Islet precursor cell (in vitro differentiated cells): ENCODE measurements at regions not wholly inside any gene's neighbourhood (a gene's known extent, or its start where the extent isn't known, plus 50 kb on each side); places are given as distances from the start of the nearest gene placed in this dataset.
A peak's percentile ranks its signal among the peaks of the same experiment; 100 is the strongest.

ENCODE experiments used
- DNase-seq: peaks from one replicate; pipeline ENCODE4 v3.0.0-alpha.2; 2018

- DNase-seq: no peak
Observed at GRCh38 chr3:152959307-152959706, 124.4 kb downstream of the P2RY1 start.

- DNase-seq: no peak
Observed at GRCh38 chr3:152960684-152961083, 125.8 kb downstream of the P2RY1 start.

GRCh38 chr3:152961323-152961722, 126.4 kb downstream of the P2RY1 start:
- DNase-seq: no peak

DNA sequence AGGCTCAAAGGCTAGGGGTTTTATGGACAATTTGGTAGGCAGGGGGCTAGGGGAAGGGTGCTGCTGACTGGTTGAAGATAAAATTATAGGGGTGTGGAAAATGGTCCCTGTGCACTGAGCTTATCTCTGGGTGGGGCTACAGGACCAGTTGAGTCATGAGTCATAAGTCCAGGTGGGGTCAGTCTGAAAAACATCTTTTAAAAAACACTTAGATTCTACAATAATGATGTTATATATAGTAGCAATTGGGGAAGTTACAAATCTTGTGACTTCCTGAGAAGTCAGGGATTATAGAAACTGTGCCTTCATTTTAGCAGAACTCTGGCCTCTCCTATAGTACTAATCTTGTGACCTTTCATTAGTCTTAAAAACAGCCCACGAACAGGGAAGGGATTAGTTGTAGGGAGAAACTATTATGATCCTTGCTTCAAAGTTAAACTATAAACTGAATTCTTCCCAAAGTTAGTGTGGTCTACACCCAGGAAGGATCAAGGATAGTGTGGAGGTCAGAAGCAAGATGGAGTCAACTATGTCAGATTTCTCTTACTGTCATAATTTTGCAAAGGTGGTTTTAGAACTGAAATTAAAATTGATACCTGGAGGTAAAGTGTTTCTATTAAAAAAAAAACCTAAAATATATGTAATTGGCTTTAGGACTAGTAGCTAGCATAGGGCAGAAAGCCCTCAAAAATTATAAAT, 130.1 kb downstream of the P2RY1 start:
- no peak for DNase-seq

- DNase-seq: no peak
Observed at GRCh38 chr3:152968388-152969024, 133.6 kb downstream of the P2RY1 start.

- no peak for DNase-seq
Observed at GRCh38 chr3:152969557-152970300, 134.8 kb downstream of the P2RY1 start.

GRCh38 chr3:152970851-152971250, 135.9 kb downstream of the P2RY1 start:
- DNase-seq: no peak

- DNase-seq: no peak
Observed at GRCh38 chr3:152971880-152972279, 136.9 kb downstream of the P2RY1 start.

DNA sequence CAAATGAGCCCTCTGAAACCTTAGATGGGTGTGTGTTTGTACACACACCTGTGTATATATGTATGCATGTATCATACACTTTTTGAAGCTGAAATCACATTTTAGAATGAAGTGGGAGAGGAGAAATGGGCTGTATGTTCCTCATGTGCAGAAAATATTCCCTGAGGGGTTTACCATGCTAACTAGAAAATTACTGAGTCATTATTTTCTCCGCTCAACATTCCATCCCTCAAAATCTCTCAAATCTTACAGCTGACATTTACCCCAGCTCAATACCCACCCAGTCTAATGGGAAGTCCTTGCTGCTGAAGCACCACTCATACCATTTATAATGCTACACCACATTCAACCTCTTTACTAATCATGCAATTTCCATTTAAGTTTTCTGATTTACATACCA, 138.6 kb downstream of the P2RY1 start:
- no peak for DNase-seq

- no peak for DNase-seq
Observed at GRCh38 chr3:152976239-152976638, 141.3 kb downstream of the P2RY1 start.

DNA sequence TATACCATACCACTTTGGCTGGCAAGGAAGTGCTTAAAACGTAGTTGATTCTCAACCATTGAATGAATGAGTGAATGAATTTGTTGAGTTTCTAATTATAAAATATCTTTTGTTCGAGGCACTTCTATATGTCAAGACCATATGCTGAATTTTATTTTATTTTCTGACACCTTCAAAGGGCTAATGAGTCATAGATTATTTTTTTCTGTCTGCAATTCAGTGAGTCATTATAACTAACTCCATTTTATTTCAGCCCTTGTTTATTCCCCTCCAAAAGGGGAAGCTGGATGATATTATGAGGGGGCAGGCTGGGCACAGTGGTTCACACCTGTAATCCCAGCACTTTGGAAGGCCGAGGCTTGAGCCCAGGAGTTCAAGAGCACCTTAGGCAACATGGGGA, 142.4 kb downstream of the P2RY1 start:
- DNase-seq: no peak

- DNase-seq: no peak
Observed at GRCh38 chr3:152978152-152978551, 143.2 kb downstream of the P2RY1 start.

DNA sequence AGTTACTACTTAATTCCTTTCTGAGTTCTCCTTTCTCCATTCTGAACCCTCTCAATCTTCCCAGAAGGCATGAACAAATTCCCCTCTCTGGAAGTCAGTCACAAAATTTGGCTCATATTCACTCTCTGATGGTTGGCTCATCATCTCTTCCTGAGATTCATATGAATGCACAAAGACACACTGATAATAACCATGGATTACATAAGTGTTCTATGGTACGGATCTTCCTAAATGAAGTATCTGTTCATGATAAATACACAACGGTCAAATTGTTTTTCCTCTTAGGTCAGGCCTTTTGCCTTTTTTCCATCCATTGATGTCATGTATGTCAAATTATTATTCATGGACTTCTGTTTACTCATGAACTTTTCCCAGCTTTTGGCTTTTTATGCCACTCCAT, 162.6 kb downstream of the P2RY1 start:
- DNase-seq: no peak

DNA sequence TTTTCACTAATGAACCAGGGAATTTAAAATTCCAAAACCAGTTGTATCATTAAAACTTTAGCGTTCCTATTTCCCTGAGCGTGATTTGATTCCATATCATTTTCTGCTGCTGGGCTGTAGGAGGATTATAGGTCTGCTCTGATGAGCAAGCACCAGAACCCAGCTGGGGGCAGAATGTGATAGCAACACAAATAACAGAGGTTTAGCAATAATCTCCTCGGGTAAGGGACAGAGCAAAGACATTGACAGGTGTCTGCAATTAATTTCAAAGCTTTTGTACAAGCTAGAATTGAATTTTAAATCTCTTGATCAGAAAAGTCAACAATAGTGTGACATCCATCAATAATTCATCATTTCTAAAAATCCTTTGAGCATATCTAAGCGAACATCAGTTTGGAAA, 163.4 kb upstream of the RAP2B start:
- DNase-seq: no peak

GRCh38 chr3:153000325-153000724, 161.7 kb upstream of the RAP2B start:
- no peak for DNase-seq

DNA sequence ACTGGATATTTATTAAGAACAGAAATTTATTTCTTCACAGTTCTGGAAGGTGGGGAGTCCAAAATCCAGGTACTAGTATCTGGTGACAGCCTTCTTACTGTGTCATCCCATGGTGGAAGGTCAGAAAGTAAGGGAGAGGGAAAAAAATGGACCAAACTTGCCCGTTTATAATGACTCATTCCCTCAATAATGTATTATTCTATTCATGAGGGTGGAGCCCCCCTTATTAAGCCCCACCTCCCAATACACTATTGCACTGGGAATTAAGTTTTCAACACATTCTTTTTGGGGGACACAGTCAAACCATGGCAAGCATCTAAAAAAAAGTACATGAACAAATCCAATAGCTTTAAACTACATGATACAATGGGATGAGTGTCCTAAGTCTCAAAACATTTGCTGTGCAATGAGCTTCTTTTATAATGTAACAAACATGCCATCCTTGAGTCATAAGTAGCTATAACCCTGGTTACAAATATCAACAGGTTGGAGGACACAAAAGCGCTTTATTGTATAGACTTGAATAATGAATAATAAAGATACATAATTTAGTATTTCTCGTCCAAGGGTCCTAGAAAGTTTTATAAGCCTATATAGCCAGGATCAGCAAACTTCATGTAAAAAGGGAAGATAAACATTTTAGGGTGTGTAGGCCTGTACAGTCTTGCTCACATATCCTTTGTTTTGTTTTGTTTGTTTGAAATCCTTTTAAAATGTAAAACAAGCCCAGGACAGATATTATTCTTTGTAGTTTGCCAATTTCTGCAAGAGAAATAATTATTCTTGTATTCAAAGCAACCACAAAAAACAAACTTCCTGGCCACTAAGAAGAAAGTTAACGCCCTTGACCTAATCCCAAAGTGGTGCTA, 160.6 kb upstream of the RAP2B start:
- no peak for DNase-seq

DNA sequence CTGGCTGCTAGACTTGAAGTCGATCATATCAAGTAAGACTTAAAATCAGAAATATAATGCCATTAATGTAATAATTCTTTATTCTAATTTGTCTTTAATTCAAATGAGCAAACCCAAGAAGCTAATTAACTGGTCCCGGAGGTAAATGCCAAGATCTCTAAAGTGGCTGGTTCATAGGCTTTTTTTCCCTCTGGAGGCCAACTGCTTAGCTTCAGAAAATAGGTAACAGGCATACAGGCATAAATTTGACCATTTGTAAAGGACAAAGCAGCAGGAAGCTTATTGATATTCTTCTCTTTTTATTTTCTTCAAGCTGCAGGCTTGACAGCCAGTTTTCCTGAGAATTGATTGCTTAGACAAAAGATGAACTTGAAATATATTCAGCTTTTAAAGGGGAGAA, 158.6 kb upstream of the RAP2B start:
- DNase-seq: no peak

DNA sequence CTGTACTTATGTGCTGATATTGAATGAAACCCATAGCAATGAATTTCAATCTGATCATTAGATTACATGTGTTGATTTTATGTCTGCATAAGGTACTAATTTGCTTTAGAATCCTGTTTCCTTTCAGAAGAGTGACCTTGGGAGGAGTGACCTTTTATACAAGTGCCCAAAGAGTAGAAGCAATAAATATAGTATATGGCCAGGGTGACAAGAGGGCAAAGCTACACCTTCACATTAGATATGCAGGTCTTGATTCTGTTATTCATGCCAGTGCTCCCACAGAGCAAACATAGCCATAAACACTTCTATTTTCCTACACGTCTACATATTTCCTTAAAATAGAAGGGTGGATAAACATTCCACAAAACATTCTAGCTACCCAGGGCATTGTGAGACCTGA, 158.2 kb upstream of the RAP2B start:
- DNase-seq: no peak

DNA sequence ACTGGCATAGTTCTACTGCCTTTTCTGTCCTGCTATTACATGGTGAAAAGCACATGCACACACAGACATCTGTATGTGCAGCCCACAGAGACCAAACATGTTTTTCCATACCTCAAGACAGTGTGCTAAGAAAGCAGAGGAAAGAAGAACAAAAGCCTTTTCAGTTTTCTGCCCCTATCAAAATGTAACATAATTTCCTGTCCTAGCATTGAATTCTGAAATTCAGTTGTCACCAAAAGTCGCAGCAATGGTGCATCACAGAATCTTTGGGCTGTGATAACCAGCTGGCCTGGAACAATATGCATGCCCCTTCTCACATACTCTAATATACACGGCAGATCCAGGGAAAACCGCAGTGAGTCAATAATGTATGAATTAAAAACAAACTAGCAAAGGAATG, 153.8 kb upstream of the RAP2B start:
- DNase-seq: no peak

GRCh38 chr3:153023896-153024295, 138.1 kb upstream of the RAP2B start:
- no peak for DNase-seq

GRCh38 chr3:153026026-153026425, 136.0 kb upstream of the RAP2B start:
- DNase-seq: no peak

DNA sequence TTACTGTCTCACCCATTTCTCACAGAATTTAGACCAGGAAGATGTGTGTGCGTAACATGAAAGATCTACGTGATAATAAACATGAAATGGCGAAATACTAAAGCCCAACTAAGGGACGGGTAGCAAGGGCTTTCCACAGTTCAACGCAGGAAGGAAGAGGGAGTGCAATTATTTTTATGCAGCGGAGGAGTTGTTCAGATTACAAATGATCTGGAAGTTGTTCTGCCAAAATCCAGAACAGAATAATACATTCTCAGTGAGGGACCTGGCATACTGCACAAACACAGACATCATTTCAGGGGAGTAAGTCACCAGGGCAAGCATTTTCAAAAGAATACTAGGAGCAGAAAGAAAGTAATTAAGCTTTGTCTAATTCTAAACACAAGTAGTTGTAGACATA, 133.6 kb upstream of the RAP2B start:
- no peak for DNase-seq

GRCh38 chr3:153029350-153029749, 132.7 kb upstream of the RAP2B start:
- DNase-seq: peak; percentile 60
